Naive thymus-derived CD4-positive, alpha-beta T cell (primary cell): ENCODE measurements at regions not wholly inside any gene's neighbourhood (a gene's known extent, or its start where the extent isn't known, plus 50 kb on each side); places are given as distances from the start of the nearest gene placed in this dataset.
A peak's percentile ranks its signal among the peaks of the same experiment; 100 is the strongest.

ENCODE experiments used
- ATAC-seq: fragments of 150-1000 bp; cut with Tn5 transposase; 2 replicates; pipeline ENCODE4 v1.10.0; 2021; ENCODE audit warnings: mild to moderate bottlenecking, moderate library complexity
- CTCF ChIA-PET: fragments of 350-600 bp; sonication (Branson Sonifier 250); formaldehyde crosslinking; loops from one replicate; lab custom pipeline; 2021; ENCODE audit warnings: antibody characterized with exemption; lab: Charles Lee
- POLR2A ChIA-PET: fragments of 350-600 bp; sonication (Branson Sonifier 250); formaldehyde crosslinking; loops from one replicate; lab custom pipeline; 2021; ENCODE audit warnings: antibody characterized with exemption, inconsistent platforms; lab: Charles Lee
- DNase-seq, 9 donors: peaks; one replicate each; pipeline versions ENCODE4 v3.0.0 to v3.0.0-alpha.2; 2020 to 2022; ENCODE audit warnings: mixed read lengths in 1 of 9
- H3K27ac ChIP-seq: one replicate; pipeline ENCODE4 v1.7.0; 2013; ENCODE audit warnings: mild to moderate bottlenecking, low read depth, low read length, moderate library complexity
- H3K27me3 ChIP-seq, 2 donors: one replicate each; pipeline ENCODE4 v1.7.0; 2013; ENCODE audit warnings: low read length in 2 of 2, mild to moderate bottlenecking in 2 of 2, moderate library complexity in 2 of 2; ENCODE audit not compliant: control insufficient read depth in 2 of 2, insufficient read depth in 2 of 2
- H3K36me3 ChIP-seq, 3 experiments: 1 replicate in 2 of 3; 2 replicates in 1 of 3; pipeline ENCODE4 v1.7.0; 2013; ENCODE audit warnings: low read length in 3 of 3, mild to moderate bottlenecking in 3 of 3, moderate library complexity in 1 of 3; ENCODE audit not compliant: insufficient read depth in 3 of 3, control insufficient read depth in 2 of 3
- H3K4me1 ChIP-seq, 2 donors: one replicate each; pipeline ENCODE4 v1.7.0; 2013; ENCODE audit warnings: low read length in 2 of 2, mild to moderate bottlenecking in 2 of 2, moderate library complexity in 1 of 2; ENCODE audit not compliant: control insufficient read depth in 2 of 2, insufficient read depth in 2 of 2
- H3K4me3 ChIP-seq: 2 replicates; pipeline ENCODE4 v1.7.0; 2013; ENCODE audit warnings: mild to moderate bottlenecking, low read length
- H3K9me3 ChIP-seq, 3 experiments: 1 replicate in 2 of 3; 2 replicates in 1 of 3; pipeline ENCODE4 v1.7.0; 2013; ENCODE audit warnings: low read length in 3 of 3; ENCODE audit not compliant: control insufficient read depth in 2 of 3
- H3K27ac Mint-ChIP-seq, 9 donors: one replicate each; pipeline ENCODE4 v1.8.0; 2020 to 2022; ENCODE audit warnings: mixed read lengths in 9 of 9, mild to moderate bottlenecking in 8 of 9, moderate library complexity in 5 of 9, inconsistent platforms in 2 of 9
- H3K27me3 Mint-ChIP-seq, 5 donors: one replicate each; pipeline ENCODE4 v1.8.0; 2021 to 2022; ENCODE audit warnings: mixed read lengths in 5 of 5, mild to moderate bottlenecking in 1 of 5
- H3K36me3 Mint-ChIP-seq, 5 donors: one replicate each; pipeline ENCODE4 v1.8.0; 2020 to 2022; ENCODE audit warnings: mixed read lengths in 5 of 5, mild to moderate bottlenecking in 3 of 5, inconsistent platforms in 1 of 5
- H3K4me1 Mint-ChIP-seq, 7 donors: one replicate each; pipeline ENCODE4 v1.8.0; 2020 to 2022; ENCODE audit warnings: mixed read lengths in 7 of 7, mild to moderate bottlenecking in 3 of 7, inconsistent platforms in 1 of 7
- H3K4me3 Mint-ChIP-seq, 10 donors: one replicate each; pipeline ENCODE4 v1.8.0; 2020 to 2022; ENCODE audit warnings: mild to moderate bottlenecking in 10 of 10, mixed read lengths in 10 of 10, moderate library complexity in 6 of 10, inconsistent platforms in 2 of 10
- H3K9me3 Mint-ChIP-seq, 11 donors: one replicate each; pipeline ENCODE4 v1.8.0; 2020 to 2022; ENCODE audit warnings: mixed read lengths in 11 of 11, mild to moderate bottlenecking in 4 of 11, inconsistent platforms in 1 of 11, moderate library complexity in 1 of 11
- intact Hi-C, 2 donors: fragments of 100-400 bp; cut with micrococcal nuclease; formaldehyde crosslinking; loops; one replicate each; pipeline ENCODE4 v1.15.1; 2023

- no peaks in the 10 kb centered on the region for H3K9me3 ChIP-seq
- ChIA-PET CTCF (interaction anchor here (0.7 to 1.0 kb wide), 2 partner anchors 335 to 555 kb away, joined by 3 to 5 read pairs; no protein-coding TSS in a partner anchor), POLR2A (no interaction called here)
- H3K36me3 Mint-ChIP-seq, result peaks cover 6 to 14% (median 9%) of the 10 kb centered on the region in 5 donors
- H3K4me3 Mint-ChIP-seq, result no peak overlapping the region
- no peaks in the 10 kb centered on the region for H3K4me1 ChIP-seq
- H3K27me3 ChIP-seq, result no peaks in the 10 kb centered on the region
- ATAC-seq, result no peak
- H3K27ac Mint-ChIP-seq, result no peak overlapping the region
- H3K4me1 Mint-ChIP-seq, result peaks cover 0 to 16% (median 0%) of the 10 kb centered on the region in 7 donors
- no peak overlapping the region for H3K27ac ChIP-seq
- H3K36me3 ChIP-seq, result no peaks in the 10 kb centered on the region
- intact Hi-C loops, result loop anchor here (5.0 to 10.0 kb wide), 6 partner anchors 337 to 735 kb away; partner anchors contain the start of genes SCAF11 (in 1 of the 2) and SLC38A1 (in 1 of the 2)
- no peak for DNase-seq
- H3K27me3 Mint-ChIP-seq, result peaks cover 0 to 8% (median 3%) of the 10 kb centered on the region in 5 donors
- peaks cover 0 to 9% (median 5%) of the 10 kb centered on the region in 11 donors for H3K9me3 Mint-ChIP-seq
- no peak overlapping the region for H3K4me3 ChIP-seq
Measured at GRCh38 chr12:46679754-46680153, 146.0 kb downstream of the SLC38A4 start.

GRCh38 chr12:46678426-46678825 is 147.4 kb downstream of the SLC38A4 start:
- ChIA-PET CTCF (interaction anchor here (0.7 kb wide), 1 partner anchor 554 kb away, joined by 3 read pairs; no protein-coding TSS in a partner anchor), POLR2A (interaction anchor here (0.9 kb wide), 1 partner anchor 294 kb away, joined by 3 read pairs; no protein-coding TSS in a partner anchor)
- Mint-ChIP-seq H3K4me3 (no peak overlapping the region), H3K27ac (no peak overlapping the region), H3K4me1 (peaks cover 0 to 16% (median 0%) of the 10 kb centered on the region in 7 donors), H3K36me3 (peaks cover 0 to 4% (median 4%) of the 10 kb centered on the region in 5 donors), H3K27me3 (peaks cover 0 to 3% (median 0%) of the 10 kb centered on the region in 5 donors), H3K9me3 (peaks cover 0 to under 1% (median 0%) of the 10 kb centered on the region in 11 donors)
- Histone ChIP-seq H3K27me3 (no peaks in the 10 kb centered on the region), H3K4me1 (no peaks in the 10 kb centered on the region), H3K36me3 (no peaks in the 10 kb centered on the region), H3K9me3 (no peaks in the 10 kb centered on the region), H3K4me3 (no peak overlapping the region), H3K27ac (no peak overlapping the region)
- ATAC-seq, result no peak
- intact Hi-C loops, result loop anchor here (5.0 to 10.0 kb wide), 6 partner anchors 336 to 736 kb away; partner anchors contain the start of genes SCAF11 (in 1 of the 2) and SLC38A1 (in 1 of the 2)
- no peak for DNase-seq

- no peaks in the 10 kb centered on the region for H3K4me1 ChIP-seq
- H3K36me3 ChIP-seq, result no peaks in the 10 kb centered on the region
- H3K9me3 Mint-ChIP-seq, result no peaks in the 10 kb centered on the region
- no peak overlapping the region for H3K4me3 Mint-ChIP-seq
- peaks cover 0 to 3% (median 0%) of the 10 kb centered on the region in 5 donors for H3K27me3 Mint-ChIP-seq
- POLR2A ChIA-PET, result interaction anchor here (1.0 kb wide), 1 partner anchor 303 kb away, joined by 3 read pairs; no protein-coding TSS in a partner anchor
- no peaks in the 10 kb centered on the region for H3K27me3 ChIP-seq
- H3K4me3 ChIP-seq, result no peak overlapping the region
- H3K4me1 Mint-ChIP-seq, result peaks cover 0 to 16% (median 0%) of the 10 kb centered on the region in 7 donors
- no peak overlapping the region for H3K27ac ChIP-seq
- peak overlapping the region in 1 of 9 donors; percentile 44 for H3K27ac Mint-ChIP-seq
- peak in 5 of 9 donors; percentile 8 to 23 (median 21) for DNase-seq
- peaks cover 0 to 1% (median 0%) of the 10 kb centered on the region in 5 donors for H3K36me3 Mint-ChIP-seq
- H3K9me3 ChIP-seq, result no peaks in the 10 kb centered on the region
- CTCF ChIA-PET, result interaction anchor here (0.6 to 1.6 kb wide), 3 partner anchors 18 to 561 kb away, joined by 3 to 6 read pairs (median 3); no protein-coding TSS in a partner anchor
- intact Hi-C loops, result loop anchor here (1.0 to 10.0 kb wide), 11 partner anchors 335 to 737 kb away; partner anchors contain the start of genes SCAF11 (in 1 of the 2) and SLC38A1 (in 1 of the 2)
- peak; percentile 50 for ATAC-seq
Measured at GRCh38 chr12:46677749-46678148, 148.0 kb downstream of the SLC38A4 start.

- Histone ChIP-seq H3K4me3 (no peak overlapping the region), H3K9me3 (no peaks in the 10 kb centered on the region), H3K27ac (no peak overlapping the region), H3K4me1 (no peaks in the 10 kb centered on the region), H3K27me3 (no peaks in the 10 kb centered on the region), H3K36me3 (no peaks in the 10 kb centered on the region)
- ChIA-PET CTCF (interaction anchor here (0.5 to 2.0 kb wide), 6 partner anchors 13 to 776 kb away, joined by 3 to 9 read pairs (median 4); no protein-coding TSS in a partner anchor), POLR2A (interaction anchor here (1.0 kb wide), 1 partner anchor 302 kb away, joined by 3 read pairs; no protein-coding TSS in a partner anchor)
- intact Hi-C loops, result loop anchor here (1.0 to 10.0 kb wide), 11 partner anchors 335 to 738 kb away; partner anchors contain the start of genes SCAF11 (in 1 of the 2) and SLC38A1 (in 1 of the 2)
- Mint-ChIP-seq H3K4me3 (no peak overlapping the region), H3K27me3 (peaks cover 0 to 3% (median 0%) of the 10 kb centered on the region in 5 donors), H3K36me3 (peaks cover 0 to 1% (median 0%) of the 10 kb centered on the region in 5 donors), H3K4me1 (peaks cover 0 to 16% (median 0%) of the 10 kb centered on the region in 7 donors), H3K9me3 (peaks cover 0 to 1% (median 0%) of the 10 kb centered on the region in 11 donors), H3K27ac (no peak overlapping the region)
- ATAC-seq, result no peak
- no peak for DNase-seq
Measured at GRCh38 chr12:46676797-46677520, 148.8 kb downstream of the SLC38A4 start.

- Mint-ChIP-seq H3K4me1 (peaks cover 0 to 16% (median 0%) of the 10 kb centered on the region in 7 donors), H3K27me3 (peaks cover 0 to 3% (median 0%) of the 10 kb centered on the region in 5 donors), H3K27ac (no peak overlapping the region), H3K36me3 (peaks cover 0 to 1% (median 0%) of the 10 kb centered on the region in 5 donors), H3K9me3 (peaks cover 0 to 1% (median 0%) of the 10 kb centered on the region in 11 donors), H3K4me3 (no peak overlapping the region)
- no peak for DNase-seq
- Histone ChIP-seq H3K27me3 (no peaks in the 10 kb centered on the region), H3K4me1 (no peaks in the 10 kb centered on the region), H3K36me3 (no peaks in the 10 kb centered on the region), H3K27ac (no peak overlapping the region), H3K9me3 (no peaks in the 10 kb centered on the region), H3K4me3 (no peak overlapping the region)
- intact Hi-C loops, result loop anchor here (2.0 to 10.0 kb wide), 7 partner anchors 334 to 738 kb away; partner anchors contain the start of genes SCAF11 (in 1 of the 2) and SLC38A1 (in 1 of the 2)
- ATAC-seq, result no peak
- POLR2A ChIA-PET, result no interaction called here
- CTCF ChIA-PET, result interaction anchor here (0.5 to 2.0 kb wide), 6 partner anchors 9 to 776 kb away, joined by 3 to 9 read pairs (median 6); no protein-coding TSS in a partner anchor
Measured at GRCh38 chr12:46676396-46676795, 149.4 kb downstream of the SLC38A4 start.

- H3K4me3 ChIP-seq, result no peak overlapping the region
- DNase-seq, result peak in 5 of 9 donors; percentile 24 to 38 (median 34)
- Mint-ChIP-seq H3K4me3 (no peak overlapping the region), H3K27me3 (peaks cover 0 to 3% (median 0%) of the 10 kb centered on the region in 5 donors), H3K27ac (no peak overlapping the region), H3K36me3 (peaks cover 0 to 1% (median 0%) of the 10 kb centered on the region in 5 donors), H3K9me3 (peaks cover 0 to 1% (median 0%) of the 10 kb centered on the region in 11 donors), H3K4me1 (peaks cover 0 to 16% (median 0%) of the 10 kb centered on the region in 7 donors)
- no peaks in the 10 kb centered on the region for H3K27me3 ChIP-seq
- POLR2A ChIA-PET, result no interaction called here
- CTCF ChIA-PET, result interaction anchor here (1.4 to 2.0 kb wide), 2 partner anchors 10 to 333 kb away, joined by 5 to 6 read pairs; no protein-coding TSS in a partner anchor
- no peaks in the 10 kb centered on the region for H3K9me3 ChIP-seq
- no peaks in the 10 kb centered on the region for H3K36me3 ChIP-seq
- no peak for ATAC-seq
- no peaks in the 10 kb centered on the region for H3K4me1 ChIP-seq
- intact Hi-C loops, result loop anchor here (1.0 to 10.0 kb wide), 8 partner anchors 333 to 1011 kb away; partner anchors contain the start of genes SCAF11 (in 1 of the 2) and SLC38A1 (in 1 of the 2)
- no peak overlapping the region for H3K27ac ChIP-seq
Measured at GRCh38 chr12:46675736-46676135, 150.1 kb downstream of the SLC38A4 start.
